ENCODE measurements at regions not wholly inside any gene's neighbourhood (a gene's known extent, or its start where the extent isn't known, plus 50 kb on each side); places are given as distances from the start of the nearest gene placed in this dataset.

DNA sequence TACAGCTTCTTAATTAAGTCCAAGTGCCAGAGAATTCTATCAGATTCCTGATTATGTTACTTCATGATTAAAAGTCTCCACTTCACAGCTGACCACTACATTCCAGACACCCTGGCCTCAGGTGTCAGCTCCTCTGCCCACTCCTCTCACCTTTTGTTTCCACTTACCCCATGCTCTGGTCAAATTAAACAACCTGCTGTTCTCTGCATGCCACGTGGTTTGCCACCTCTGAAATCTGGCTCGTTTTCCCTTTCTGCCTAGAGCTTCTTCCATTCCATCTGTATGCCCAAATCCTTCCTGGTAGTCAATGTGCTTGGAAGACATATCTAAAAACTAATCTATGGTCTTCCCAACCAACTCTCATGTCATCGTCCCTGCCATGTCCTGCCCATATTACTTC is 158.6 kb downstream of the ICE1 start:
- no peak for TF ChIP-seq POLR2A (IDR thresholded peaks at IDR 0.05)
- TF ChIP-seq, protein P1, sequence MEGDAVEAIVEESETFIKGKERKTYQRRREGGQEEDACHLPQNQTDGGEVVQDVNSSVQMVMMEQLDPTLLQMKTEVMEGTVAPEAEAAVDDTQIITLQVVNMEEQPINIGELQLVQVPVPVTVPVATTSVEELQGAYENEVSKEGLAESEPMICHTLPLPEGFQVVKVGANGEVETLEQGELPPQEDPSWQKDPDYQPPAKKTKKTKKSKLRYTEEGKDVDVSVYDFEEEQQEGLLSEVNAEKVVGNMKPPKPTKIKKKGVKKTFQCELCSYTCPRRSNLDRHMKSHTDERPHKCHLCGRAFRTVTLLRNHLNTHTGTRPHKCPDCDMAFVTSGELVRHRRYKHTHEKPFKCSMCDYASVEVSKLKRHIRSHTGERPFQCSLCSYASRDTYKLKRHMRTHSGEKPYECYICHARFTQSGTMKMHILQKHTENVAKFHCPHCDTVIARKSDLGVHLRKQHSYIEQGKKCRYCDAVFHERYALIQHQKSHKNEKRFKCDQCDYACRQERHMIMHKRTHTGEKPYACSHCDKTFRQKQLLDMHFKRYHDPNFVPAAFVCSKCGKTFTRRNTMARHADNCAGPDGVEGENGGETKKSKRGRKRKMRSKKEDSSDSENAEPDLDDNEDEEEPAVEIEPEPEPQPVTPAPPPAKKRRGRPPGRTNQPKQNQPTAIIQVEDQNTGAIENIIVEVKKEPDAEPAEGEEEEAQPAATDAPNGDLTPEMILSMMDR (IDR thresholded peaks at IDR 0.05) = no peak

All from thyroid gland (tissue), 4 donors.